Forelimb muscle (tissue), 1 donor: ENCODE measurements at regions not wholly inside any gene's neighbourhood (a gene's known extent, or its start where the extent isn't known, plus 50 kb on each side); places are given as distances from the start of the nearest gene placed in this dataset.
A peak's percentile ranks its signal among the peaks of the same experiment; 100 is the strongest.
"Not testable (repeated sequence)": the region's sequence is repeated elsewhere in the genome, so short reads cannot be mapped to it uniquely, and the experiment has no call there.

Experiments used
- DNase-seq: peaks from one replicate; pipeline ENCODE4 v3.0.0-alpha.2; 2013; ENCODE audit warnings: low read depth

DNA sequence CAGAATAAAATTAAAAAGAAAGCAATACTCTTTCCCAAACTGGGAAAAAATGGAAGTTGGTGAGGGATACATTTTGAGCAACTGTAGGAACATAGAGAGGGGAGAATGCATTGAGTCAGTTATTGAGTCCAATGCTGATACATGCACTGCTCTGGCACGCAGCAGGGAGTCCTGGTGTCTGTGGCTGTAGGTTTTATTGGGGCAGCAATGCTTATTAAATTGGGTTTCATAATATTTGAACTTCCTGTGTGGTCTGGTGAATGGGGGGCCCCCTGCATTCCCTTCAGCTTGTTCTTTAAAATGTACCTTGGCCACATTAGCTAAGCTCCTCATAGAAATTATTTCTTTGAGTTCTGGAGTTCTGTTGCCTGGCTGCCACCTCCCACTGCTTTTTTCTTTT lies 125.2 kb upstream of the ELAC2 start:
- DNase-seq: no peak

DNA sequence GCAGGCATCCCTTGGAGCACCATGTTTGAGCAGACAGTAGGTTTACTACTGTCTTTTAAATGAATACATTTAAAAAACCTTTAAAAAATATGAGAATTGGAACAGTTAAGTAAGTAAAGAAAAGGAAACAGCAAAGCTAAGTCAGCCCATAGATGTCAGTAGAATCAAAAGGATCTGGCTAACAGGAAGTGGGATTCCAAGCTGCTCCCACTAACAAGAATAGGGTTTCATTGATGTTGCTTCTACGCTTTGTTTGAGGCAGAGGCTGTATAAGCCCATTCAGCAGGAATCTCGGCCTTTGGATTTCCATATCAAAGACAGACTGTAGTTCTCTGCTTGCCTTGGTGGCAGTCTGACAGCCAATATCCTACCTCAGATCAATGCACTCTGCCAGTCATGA lies 122.9 kb upstream of the ELAC2 start:
- DNase-seq: no peak

DNA sequence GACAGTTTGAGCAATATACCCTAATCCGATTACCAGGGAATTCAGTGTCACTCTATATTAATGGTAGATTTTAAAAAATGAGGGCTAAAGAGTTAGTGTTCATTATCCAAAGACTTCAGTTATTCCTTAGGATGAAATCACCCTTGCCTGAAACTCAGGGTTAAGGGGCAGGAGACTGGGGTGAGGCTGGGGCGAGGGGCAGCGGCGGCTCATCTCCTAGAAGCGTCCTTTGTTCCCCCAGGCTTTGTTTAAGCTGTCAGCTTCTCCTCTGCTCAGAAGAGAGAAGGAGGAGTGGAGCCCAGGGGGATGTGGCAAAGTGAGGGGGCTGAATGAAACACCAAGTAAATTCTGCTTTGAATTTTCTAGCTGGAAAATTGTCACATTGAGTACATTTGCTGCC lies 117.7 kb upstream of the ELAC2 start:
- no peak for DNase-seq

DNA sequence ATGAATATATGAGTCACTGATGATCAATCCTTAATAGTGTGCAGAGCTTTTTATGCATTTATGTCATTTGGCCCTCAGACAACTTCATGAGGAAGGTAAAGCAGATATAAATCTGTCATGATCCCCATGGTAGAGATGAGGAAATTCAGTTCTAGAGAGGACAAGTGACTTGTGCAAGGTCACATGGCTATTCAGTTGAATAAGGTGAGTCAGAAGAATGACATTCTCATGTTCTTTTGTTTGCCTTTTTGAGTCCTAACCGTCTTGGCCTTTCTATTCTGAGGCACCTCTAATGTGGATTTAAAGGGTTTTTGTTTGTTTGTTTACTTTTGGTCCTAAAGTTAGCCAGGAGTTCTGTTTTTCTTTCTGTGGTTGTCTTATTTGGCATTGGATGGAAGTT lies 116.2 kb upstream of the ELAC2 start:
- DNase-seq: no peak

DNA sequence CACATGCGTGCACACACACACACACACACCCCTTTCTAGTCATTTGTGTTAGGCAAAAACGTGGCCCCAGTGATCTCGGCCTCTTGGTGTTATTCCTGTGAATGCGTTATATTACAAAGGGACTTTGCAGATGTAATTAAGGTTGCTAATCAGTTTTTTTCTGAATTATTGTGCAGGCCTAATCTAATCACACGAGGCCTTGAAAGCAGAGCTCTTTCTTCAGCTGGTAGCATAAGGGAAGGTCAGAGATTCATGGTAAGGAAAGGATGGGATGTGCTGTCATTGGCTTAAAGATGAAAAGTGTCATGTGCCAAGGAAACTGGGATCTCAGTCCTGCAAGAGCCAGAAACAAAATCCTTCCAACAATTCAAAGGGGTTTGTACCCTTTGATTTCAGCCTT lies 113.4 kb upstream of the ELAC2 start:
- no peak for DNase-seq

DNA sequence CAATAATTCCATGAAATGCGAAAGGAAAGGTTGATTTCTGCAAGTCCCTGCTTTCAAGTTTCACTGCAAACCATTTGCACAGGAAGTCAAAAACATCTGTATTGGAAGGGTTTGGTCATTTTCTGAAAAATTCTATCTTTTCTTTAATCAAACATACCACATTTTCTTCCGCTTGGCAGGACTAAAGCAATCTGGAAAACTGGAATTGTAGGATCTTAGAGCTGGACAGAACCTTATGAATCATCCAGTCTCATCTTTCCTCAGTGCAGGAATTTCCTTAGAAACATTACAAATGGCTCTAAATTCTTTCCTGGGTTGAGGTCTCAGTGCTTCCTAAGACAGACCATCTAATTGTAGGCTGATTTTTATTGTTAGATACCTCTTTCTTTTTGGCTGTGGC lies 111.5 kb upstream of the ELAC2 start:
- DNase-seq: no peak

DNA sequence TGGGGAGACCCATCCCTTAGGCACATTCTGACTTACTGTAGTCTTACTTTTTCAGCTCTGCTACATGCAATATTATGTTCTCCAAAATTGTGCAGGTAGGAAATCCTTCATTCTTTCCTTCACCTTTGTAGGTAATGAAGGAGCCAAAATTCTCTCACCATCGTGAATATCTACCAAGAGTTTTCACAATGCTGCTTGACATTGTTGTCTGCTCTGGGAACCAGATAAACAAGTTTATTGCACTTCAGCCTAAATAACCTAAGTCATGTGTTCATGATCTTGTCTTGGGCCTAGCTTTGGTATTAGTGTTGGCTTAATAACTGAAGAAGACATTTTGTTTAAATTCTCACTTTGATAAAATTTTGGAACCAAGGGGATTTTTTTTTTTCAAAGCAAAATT lies 110.8 kb upstream of the ELAC2 start:
- DNase-seq: no peak

DNA sequence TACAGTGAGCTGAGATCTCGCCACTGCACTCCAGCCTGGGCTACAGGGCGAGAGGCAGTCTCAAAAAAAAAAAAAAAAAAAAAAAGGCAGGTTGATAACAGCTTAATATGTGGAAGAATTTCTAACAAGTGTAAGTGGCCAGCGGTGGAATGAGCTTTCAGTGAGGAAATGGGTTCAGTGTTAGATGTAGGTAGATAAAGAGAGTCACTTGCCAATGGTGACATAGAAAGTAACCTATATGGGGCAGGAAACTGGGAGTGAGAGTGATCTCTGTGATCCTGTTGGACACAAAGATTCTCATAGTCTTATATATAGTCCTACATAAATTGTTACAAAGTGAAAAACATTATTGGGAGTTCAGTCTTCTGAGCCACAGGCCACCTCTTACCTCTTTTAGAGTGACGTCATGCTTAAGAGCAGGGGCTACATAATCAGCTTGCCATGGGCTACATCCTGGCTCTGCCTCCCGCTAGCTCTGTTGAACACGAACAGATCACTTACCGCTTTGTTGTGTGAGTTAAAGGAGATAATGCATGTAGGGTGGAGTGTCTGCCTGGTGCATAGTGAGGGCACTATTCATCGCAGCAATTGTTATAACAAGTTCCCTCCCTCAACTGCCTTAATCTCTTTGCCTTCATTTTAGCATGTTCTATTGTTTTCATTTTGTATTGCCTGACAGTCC lies 110.2 kb upstream of the ELAC2 start:
- no peak for DNase-seq

DNA sequence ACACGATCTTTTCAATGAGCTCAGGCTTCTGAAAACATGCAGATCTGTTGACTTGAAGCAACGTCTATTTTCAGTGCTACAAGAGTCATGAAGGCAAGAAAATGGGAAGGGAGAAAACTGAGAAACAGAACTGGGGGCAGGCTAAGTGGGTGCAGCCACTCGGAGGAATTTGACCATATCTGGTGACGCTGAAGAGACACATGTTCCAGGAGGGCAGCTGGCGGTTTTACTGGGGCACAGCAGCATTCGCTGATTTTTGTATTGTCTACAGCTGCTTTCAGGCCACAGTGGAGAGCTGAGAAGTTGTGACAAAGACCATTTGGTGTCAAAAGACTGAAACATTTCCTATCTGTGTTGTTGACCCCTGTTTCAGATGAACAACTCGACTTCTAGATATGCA lies 103.0 kb upstream of the ELAC2 start:
- DNase-seq: no peak

DNA sequence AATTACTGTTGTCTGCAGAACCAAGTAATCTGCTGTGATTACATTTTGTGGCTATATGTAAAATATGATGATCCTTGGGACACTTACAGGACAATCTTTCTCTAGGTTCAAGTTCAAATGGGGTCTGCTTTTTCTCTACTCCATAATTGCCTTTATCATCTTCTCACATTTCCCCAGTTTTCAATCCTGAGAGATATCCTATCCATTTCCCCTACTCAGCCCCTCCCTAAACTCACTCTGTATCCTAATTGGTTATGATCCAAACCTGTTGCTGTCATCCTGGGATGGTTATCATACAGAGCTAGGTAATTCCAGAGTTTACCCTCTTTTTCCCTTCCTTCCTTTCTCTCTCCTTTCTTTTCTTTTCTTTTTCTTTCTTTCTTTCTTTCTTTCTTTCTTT lies 100.5 kb upstream of the ELAC2 start:
- no peak for DNase-seq

DNA sequence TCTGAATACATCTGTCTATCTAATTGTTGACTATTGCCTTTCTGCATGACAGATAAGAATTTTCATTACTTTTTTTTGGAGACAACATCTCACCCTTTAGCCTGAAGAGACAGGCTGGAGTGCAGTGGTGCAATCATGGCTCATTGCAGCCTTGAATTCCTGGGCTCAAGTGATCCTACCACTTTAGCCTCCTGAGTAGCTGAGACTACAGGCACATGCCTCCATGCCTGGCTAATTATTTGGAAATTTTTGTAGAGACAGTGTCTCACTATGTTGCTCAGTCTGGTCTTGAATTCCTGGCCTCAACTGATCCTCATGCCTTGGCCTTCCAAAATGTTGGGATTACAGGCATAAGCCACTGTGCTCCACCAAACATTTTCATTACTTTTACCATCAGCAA lies 99.8 kb upstream of the ELAC2 start:
- DNase-seq: no peak

DNA sequence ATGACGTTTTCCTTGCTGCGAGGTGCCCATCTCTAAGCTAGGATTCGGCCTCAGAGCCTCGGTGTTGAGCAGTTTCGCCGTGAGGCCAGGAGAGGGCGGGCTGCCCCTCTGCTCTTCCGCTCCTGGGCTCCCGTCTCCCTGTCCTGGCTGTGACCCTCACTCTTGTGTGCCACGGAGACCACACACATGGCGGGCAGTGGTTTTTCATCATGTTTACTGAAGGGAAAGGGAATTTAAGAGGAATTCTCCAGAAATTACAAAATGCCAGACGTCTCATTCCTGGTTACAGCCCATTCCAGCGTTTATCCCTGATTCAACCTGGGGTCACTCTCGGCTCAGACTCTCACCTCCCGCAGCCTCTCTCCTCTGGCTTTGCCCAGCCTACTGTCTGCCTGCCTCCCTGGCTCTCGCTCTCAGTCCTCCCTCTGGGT lies 96.8 kb upstream of the ELAC2 start:
- DNase-seq: peak; percentile 8

DNA sequence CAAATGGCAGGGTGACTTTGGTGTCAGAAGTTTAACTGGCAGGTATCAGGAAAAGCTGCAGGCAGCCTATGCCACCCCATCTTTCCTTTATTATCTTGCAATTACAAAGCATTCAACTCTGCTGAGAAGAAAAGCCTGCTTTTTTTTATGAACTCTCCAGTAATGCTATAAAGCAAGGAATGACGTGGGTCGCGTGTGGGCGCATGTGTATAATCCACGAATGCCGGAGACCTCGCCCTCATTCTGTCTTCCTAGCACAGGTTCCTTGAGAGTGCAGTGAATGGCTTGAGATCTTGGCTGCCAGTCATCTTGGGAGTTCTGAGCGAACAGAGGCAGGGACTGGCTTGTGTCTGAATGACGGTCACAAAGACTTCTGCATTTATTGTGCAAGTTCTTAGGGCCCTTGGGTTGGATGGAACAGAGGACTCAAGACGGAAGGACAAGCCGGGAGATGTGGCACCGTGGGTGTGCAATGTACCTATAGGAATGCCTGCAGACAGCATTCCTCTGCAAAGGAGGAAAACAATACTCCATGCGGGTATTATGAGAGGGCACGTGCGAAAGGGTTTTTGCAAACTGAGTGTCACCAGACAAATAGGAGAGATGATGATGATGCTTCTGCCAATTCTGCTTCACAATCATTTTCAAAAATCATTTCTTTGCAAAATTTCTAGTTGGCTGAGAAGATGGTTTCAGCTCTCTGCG lies 96.1 kb upstream of the ELAC2 start:
- no peak for DNase-seq

DNA sequence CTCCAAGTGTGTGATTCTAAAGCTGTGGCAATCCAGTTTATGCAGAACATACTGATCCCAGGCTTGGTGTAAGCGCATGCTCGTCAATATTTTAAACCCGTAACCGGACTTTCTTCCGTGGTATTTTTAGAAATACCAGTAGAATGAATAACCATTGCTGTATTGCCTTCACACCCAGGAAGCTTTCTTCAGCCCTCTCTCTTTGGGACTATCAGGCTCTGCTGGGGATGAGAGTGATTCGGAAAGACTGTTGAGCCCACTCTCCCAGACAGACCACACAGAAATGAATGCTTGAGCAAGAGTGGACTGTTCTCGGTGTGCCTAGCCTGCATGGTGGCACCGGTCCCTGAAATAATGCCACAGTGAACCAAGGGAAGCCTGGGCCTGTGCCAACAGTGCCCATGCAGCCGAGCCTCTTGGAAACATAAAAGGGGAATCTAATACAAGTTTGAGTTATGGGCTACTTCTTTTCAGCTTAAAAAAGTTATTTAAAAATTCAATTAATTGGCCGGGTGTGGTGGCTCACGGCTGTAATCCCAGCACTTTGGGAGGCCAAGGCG lies 89.9 kb upstream of the ELAC2 start:
- DNase-seq: no peak

DNA sequence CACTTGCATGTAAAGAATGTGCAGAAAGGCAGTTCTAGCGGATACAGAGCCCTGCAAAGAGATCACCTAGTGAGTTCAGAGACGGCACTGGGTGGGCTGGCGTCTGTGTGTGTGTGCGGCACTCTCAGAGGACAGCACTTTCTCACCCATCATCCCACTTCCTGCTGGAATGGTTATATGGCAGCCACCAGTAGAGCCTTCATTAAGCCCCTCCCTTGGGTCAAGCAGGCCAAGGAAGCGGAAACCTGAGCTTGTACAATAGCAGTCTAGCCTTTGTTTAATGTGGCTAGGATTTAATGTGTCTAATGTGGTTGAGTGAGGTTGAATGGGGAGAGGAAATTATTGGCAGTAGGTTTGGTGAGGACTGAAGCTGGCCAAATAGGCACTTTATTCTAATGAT lies 88.3 kb upstream of the ELAC2 start:
- DNase-seq: no peak

DNA sequence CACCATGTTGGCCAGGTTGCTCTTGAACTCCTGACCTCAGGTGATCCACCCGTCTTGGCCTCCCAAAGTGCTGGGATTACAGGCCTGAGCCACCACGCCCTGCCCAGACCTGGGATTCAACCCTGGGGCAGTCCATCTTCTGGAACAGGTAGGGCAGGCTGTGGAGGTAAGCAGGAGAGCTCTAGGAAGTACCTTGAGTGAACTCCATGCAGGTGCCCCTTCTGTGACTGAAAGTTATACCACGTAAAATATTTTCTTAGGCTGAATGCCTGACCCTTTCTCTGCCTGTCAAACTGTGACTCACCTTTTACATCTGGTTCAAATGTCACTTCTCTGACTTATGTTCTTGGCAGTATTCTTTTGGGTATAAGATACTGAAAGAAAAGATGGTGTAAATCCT lies 86.7 kb upstream of the ELAC2 start:
- no peak for DNase-seq

DNA sequence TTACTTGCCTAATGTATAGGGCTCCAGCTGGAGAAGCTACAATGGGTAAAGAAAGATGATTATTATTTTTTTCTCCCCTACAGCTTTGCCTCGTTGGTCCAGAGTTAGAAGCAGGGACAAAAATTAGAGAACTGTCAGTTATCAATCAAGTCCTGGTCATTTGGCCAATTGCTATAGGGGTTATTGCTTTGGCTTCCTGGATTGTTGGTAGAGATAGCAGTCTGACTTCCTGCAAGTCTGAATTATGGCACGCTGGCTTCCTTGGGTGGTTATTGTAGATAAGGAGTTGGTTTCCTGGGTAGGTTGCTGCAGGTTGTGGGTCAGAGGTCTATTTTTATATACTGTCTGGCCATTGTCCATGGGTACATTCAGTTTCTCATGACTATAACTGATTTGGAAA lies 84.7 kb upstream of the ELAC2 start:
- no peak for DNase-seq

DNA sequence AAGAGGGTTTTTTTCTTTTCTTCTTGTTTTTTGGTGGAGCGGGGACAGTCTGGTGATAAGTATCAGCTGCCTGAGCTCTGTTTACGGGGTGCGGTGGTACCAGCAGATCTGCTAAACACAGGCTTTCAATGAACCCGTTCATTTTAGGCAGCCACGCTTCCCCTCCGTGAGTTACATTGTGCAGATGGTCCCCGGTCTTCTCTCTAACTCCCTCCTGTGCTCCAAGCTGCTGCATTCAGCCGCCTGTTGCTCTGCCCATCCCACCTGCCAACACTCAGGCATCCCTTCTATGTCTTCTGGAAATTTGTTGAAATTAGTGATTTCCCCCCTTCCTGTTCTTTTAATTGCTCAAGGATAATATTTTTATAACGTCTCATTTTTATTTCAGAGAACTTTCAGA lies 82.1 kb upstream of the ELAC2 start:
- DNase-seq: no peak

DNA sequence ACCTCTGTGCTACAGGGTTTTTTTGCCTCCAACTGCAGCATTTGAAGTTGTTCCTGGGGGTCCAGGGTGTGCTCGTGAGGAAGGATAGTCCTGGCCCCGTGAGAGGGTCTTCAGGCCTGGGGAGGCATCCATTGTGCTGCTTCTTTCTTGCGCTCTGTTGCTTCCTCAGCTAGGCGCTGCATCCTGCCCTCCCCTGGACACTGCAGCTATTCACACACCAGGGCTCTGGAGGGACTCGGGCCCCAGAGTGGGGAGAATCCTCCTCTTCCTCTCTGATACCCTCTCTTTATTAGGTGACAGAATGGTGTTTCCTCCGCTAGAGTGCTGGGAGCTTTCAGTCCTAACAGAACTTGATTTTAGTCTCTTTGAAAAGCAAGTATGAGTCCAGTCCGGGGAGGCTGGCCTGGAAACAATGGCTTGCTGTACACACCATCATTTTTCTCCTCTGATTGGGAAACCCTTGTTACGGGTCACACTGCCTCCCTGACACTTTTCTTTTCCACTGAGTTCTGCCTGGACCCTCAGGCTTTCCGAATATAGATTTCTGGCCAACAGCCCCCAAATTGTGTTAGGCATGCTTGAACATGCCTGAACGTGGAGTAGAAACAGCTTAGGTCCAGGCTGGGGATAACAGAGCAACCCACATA lies 81.4 kb upstream of the ELAC2 start:
- DNase-seq: no peak

DNA sequence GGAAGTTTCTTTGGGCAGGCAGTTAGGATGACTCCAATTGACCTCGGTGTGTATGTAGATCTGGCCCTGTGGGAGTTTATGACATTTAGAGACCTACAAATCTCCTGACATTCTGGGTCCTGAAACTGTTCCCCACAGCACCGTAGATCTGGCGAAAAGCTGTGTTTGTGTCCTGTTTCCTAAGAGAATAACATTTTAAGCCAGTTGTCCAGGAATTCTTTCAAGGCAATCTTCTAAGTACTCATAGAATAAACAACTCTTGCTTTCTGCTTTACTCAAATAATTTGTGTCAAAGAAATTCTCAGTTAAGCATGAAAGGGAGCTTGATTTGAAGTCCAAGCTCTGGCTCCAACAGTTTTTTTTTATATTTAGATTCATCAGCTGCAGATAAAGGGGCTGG lies 78.5 kb upstream of the ELAC2 start:
- no peak for DNase-seq

DNA sequence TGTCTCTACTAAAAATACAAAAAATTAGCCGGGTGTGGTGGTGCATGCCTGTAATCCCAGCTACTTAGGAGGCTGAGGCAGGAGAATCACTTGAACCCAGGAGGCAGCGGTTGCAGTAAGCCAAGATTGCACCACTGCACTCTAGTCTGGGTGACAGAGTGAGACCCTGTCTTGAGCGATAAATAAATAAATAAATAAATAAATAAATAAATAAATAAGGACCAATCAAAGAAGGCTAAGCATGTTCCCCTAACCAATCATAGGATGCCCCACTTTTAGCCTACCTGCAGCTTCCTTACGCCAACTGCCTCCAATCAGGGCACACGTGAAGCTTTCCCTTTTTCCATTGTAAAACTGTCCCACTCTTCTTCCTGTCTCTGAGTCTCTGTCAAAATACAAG lies 74.2 kb upstream of the ELAC2 start:
- not testable (repeated sequence) for DNase-seq

DNA sequence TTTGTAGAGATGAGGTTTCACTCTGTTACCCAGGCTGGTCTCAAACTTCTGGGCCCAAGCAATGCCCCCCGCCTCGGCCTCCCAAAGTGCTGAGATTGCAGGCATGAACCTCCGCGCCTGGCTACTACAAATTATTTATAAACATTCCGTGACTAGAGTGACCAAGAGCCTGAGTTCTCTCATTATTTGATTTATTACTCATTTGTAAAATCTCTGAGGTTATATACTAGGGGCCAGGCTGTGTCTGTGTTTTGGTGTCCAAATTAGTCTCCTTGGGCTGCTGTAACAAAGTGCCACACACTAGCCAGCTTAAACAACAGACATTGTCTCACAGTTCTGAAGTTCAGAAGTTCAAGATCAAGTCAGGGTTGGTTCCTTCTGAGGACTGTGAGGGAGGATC lies 70.8 kb upstream of the ELAC2 start:
- no peak for DNase-seq

DNA sequence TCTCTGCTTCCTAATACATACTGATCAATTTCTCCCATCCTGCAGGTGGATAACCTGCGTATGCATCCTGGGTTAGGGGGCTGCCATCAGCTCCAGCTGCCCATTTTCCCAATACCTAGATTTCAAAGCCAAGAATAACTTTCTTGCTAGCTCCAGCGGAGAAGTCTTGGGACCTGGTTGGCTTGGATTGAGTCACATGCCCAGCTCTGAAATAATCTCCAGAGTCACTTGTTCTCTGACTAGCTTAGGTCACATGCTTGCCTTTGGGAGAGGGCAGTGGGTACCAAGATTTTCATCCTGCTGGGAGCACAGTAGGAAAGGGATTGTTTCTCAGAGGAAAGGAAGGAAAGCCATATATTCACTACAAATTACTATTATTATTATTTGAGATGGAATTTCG lies 70.0 kb upstream of the ELAC2 start:
- DNase-seq: no peak
